ENCODE measurements at regions not wholly inside any gene's neighbourhood (a gene's known extent, or its start where the extent isn't known, plus 50 kb on each side); places are given as distances from the start of the nearest gene placed in this dataset.

GRCh38 chr9:17063535-17064135 lies 71.2 kb upstream of the CNTLN start:
- DNase-seq, result peak; percentile 29 to 37
- Histone ChIP-seq H3K4me3 (ENCODE audit: low read length) (no peak overlapping the region), H3K9me3 (ENCODE audit: control insufficient read depth, low read depth, low read length) (no peaks in the 10 kb centered on the region), H3K27me3 (ENCODE audit: control insufficient read depth, insufficient read depth, low read length) (no peaks in the 10 kb centered on the region), H3K27ac (ENCODE audit: low read length) (no peak overlapping the region), H3K4me1 (ENCODE audit: control insufficient read depth, insufficient read depth, low read length) (peaks cover 6% of the 10 kb centered on the region), H3K36me3 (ENCODE audit: control insufficient read depth, insufficient read depth, low read length) (no peaks in the 10 kb centered on the region)
- no CpG with 5 or more reads among the region's 2 CpGs for WGBS (ENCODE audit: insufficient coverage, low lambda C conversion rate)

GRCh38 chr9:17062497-17062896 lies 72.3 kb upstream of the CNTLN start:
- peak in 1 of 2 donors; percentile 16 for DNase-seq
- H3K4me3 ChIP-seq (ENCODE audit: low read length), result no peak overlapping the region
- H3K27ac ChIP-seq (ENCODE audit: low read length), result no peak overlapping the region
- no peaks in the 10 kb centered on the region for H3K27me3 ChIP-seq (ENCODE audit: control insufficient read depth, insufficient read depth, low read length)
- no peaks in the 10 kb centered on the region for H3K9me3 ChIP-seq (ENCODE audit: control insufficient read depth, low read depth, low read length)
- whole genome bisulfite sequencing (ENCODE audit: insufficient coverage, low lambda C conversion rate), result 100% methylated on average over 1 of the region's 1 CpG
- peaks cover 12% of the 10 kb centered on the region for H3K4me1 ChIP-seq (ENCODE audit: control insufficient read depth, insufficient read depth, low read length)
- no peaks in the 10 kb centered on the region for H3K36me3 ChIP-seq (ENCODE audit: control insufficient read depth, insufficient read depth, low read length)

- Histone ChIP-seq H3K36me3 (ENCODE audit: control insufficient read depth, insufficient read depth, low read length) (no peaks in the 10 kb centered on the region), H3K27me3 (ENCODE audit: control insufficient read depth, insufficient read depth, low read length) (no peaks in the 10 kb centered on the region), H3K9me3 (ENCODE audit: control insufficient read depth, low read depth, low read length) (no peaks in the 10 kb centered on the region), H3K4me3 (ENCODE audit: low read length) (no peak overlapping the region), H3K27ac (ENCODE audit: low read length) (no peak overlapping the region), H3K4me1 (ENCODE audit: control insufficient read depth, insufficient read depth, low read length) (peaks cover 16% of the 10 kb centered on the region)
- DNase-seq, result no peak
These were observed 74.4 kb upstream of the CNTLN start for GRCh38 chr9:17060450-17060849.

GRCh38 chr9:17059465-17059864 lies 75.4 kb upstream of the CNTLN start:
- 100% methylated on average over 1 of the region's 1 CpG for WGBS (ENCODE audit: insufficient coverage, low lambda C conversion rate)
- Histone ChIP-seq H3K9me3 (ENCODE audit: control insufficient read depth, low read depth, low read length) (no peaks in the 10 kb centered on the region), H3K36me3 (ENCODE audit: control insufficient read depth, insufficient read depth, low read length) (no peaks in the 10 kb centered on the region), H3K4me1 (ENCODE audit: control insufficient read depth, insufficient read depth, low read length) (peaks cover 16% of the 10 kb centered on the region), H3K27ac (ENCODE audit: low read length) (no peak overlapping the region), H3K4me3 (ENCODE audit: low read length) (no peak overlapping the region), H3K27me3 (ENCODE audit: control insufficient read depth, insufficient read depth, low read length) (no peaks in the 10 kb centered on the region)
- DNase-seq, result no peak

GRCh38 chr9:17057729-17058128 lies 77.1 kb upstream of the CNTLN start:
- H3K27ac ChIP-seq (ENCODE audit: low read length), result peak overlapping the region; percentile 43
- H3K36me3 ChIP-seq (ENCODE audit: control insufficient read depth, insufficient read depth, low read length), result no peaks in the 10 kb centered on the region
- H3K9me3 ChIP-seq (ENCODE audit: control insufficient read depth, low read depth, low read length), result no peaks in the 10 kb centered on the region
- 18% methylated on average over 2 of the region's 3 CpGs for WGBS (ENCODE audit: insufficient coverage, low lambda C conversion rate)
- peaks cover 16% of the 10 kb centered on the region for H3K4me1 ChIP-seq (ENCODE audit: control insufficient read depth, insufficient read depth, low read length)
- peak; percentile 74 to 89 for DNase-seq
- H3K27me3 ChIP-seq (ENCODE audit: control insufficient read depth, insufficient read depth, low read length), result no peaks in the 10 kb centered on the region
- no peak overlapping the region for H3K4me3 ChIP-seq (ENCODE audit: low read length)

GRCh38 chr9:17052626-17053025 lies 82.2 kb upstream of the CNTLN start:
- Histone ChIP-seq H3K4me1 (ENCODE audit: control insufficient read depth, insufficient read depth, low read length) (peaks cover 5% of the 10 kb centered on the region), H3K36me3 (ENCODE audit: control insufficient read depth, insufficient read depth, low read length) (no peaks in the 10 kb centered on the region), H3K27me3 (ENCODE audit: control insufficient read depth, insufficient read depth, low read length) (no peaks in the 10 kb centered on the region), H3K9me3 (ENCODE audit: control insufficient read depth, low read depth, low read length) (no peaks in the 10 kb centered on the region), H3K4me3 (ENCODE audit: low read length) (no peak overlapping the region), H3K27ac (ENCODE audit: low read length) (no peak overlapping the region)
- no peak for DNase-seq

GRCh38 chr9:17045381-17045940 lies 89.4 kb upstream of the CNTLN start:
- 90% methylated on average over 2 of the region's 3 CpGs for WGBS (ENCODE audit: insufficient coverage, low lambda C conversion rate)

GRCh38 chr9:17031546-17031945 lies 103.3 kb upstream of the CNTLN start:
- Histone ChIP-seq H3K9me3 (ENCODE audit: control insufficient read depth, low read depth, low read length) (no peaks in the 10 kb centered on the region), H3K4me1 (ENCODE audit: control insufficient read depth, insufficient read depth, low read length) (no peaks in the 10 kb centered on the region), H3K27me3 (ENCODE audit: control insufficient read depth, insufficient read depth, low read length) (no peaks in the 10 kb centered on the region), H3K27ac (ENCODE audit: low read length) (no peak overlapping the region), H3K36me3 (ENCODE audit: control insufficient read depth, insufficient read depth, low read length) (no peaks in the 10 kb centered on the region), H3K4me3 (ENCODE audit: low read length) (no peak overlapping the region)
- DNase-seq, result no peak
- WGBS (ENCODE audit: insufficient coverage, low lambda C conversion rate), result 100% methylated on average over 1 of the region's 3 CpGs

More at GRCh38 chr9:17045381-17045940, 89.4 kb upstream of the CNTLN start:
- Histone ChIP-seq H3K9me3 (ENCODE audit: control insufficient read depth, low read depth, low read length) (no peaks in the 10 kb centered on the region), H3K27me3 (ENCODE audit: control insufficient read depth, insufficient read depth, low read length) (no peaks in the 10 kb centered on the region), H3K4me1 (ENCODE audit: control insufficient read depth, insufficient read depth, low read length) (no peaks in the 10 kb centered on the region), H3K36me3 (ENCODE audit: control insufficient read depth, insufficient read depth, low read length) (no peaks in the 10 kb centered on the region), H3K4me3 (ENCODE audit: low read length) (no peak overlapping the region), H3K27ac (ENCODE audit: low read length) (no peak overlapping the region)
- DNase-seq, result no peak

- Histone ChIP-seq H3K4me1 (ENCODE audit: control insufficient read depth, insufficient read depth, low read length) (no peaks in the 10 kb centered on the region), H3K27ac (ENCODE audit: low read length) (no peak overlapping the region), H3K4me3 (ENCODE audit: low read length) (no peak overlapping the region), H3K9me3 (ENCODE audit: control insufficient read depth, low read depth, low read length) (no peaks in the 10 kb centered on the region), H3K27me3 (ENCODE audit: control insufficient read depth, insufficient read depth, low read length) (no peaks in the 10 kb centered on the region), H3K36me3 (ENCODE audit: control insufficient read depth, insufficient read depth, low read length) (no peaks in the 10 kb centered on the region)
- DNase-seq, result no peak
These were observed 109.6 kb upstream of the CNTLN start for GRCh38 chr9:17025281-17025680.

- 100% methylated on average over 1 of the region's 2 CpGs for WGBS (ENCODE audit: insufficient coverage, low lambda C conversion rate)
- no peaks in the 10 kb centered on the region for H3K27me3 ChIP-seq (ENCODE audit: control insufficient read depth, insufficient read depth, low read length)
- no peaks in the 10 kb centered on the region for H3K36me3 ChIP-seq (ENCODE audit: control insufficient read depth, insufficient read depth, low read length)
- H3K9me3 ChIP-seq (ENCODE audit: control insufficient read depth, low read depth, low read length), result no peaks in the 10 kb centered on the region
- H3K4me1 ChIP-seq (ENCODE audit: control insufficient read depth, insufficient read depth, low read length), result no peaks in the 10 kb centered on the region
- no peak overlapping the region for H3K4me3 ChIP-seq (ENCODE audit: low read length)
- DNase-seq, result no peak
- no peak overlapping the region for H3K27ac ChIP-seq (ENCODE audit: low read length)
These were observed 110.7 kb upstream of the CNTLN start for GRCh38 chr9:17024129-17024528.

- no peaks in the 10 kb centered on the region for H3K9me3 ChIP-seq (ENCODE audit: control insufficient read depth, low read depth, low read length)
- DNase-seq, result no peak
- H3K27me3 ChIP-seq (ENCODE audit: control insufficient read depth, insufficient read depth, low read length), result no peaks in the 10 kb centered on the region
- H3K4me1 ChIP-seq (ENCODE audit: control insufficient read depth, insufficient read depth, low read length), result no peaks in the 10 kb centered on the region
- no CpG with 5 or more reads among the region's 1 CpG for WGBS (ENCODE audit: insufficient coverage, low lambda C conversion rate)
- H3K27ac ChIP-seq (ENCODE audit: low read length), result no peak overlapping the region
- H3K36me3 ChIP-seq (ENCODE audit: control insufficient read depth, insufficient read depth, low read length), result no peaks in the 10 kb centered on the region
- H3K4me3 ChIP-seq (ENCODE audit: low read length), result no peak overlapping the region
These were observed 113.4 kb upstream of the CNTLN start for GRCh38 chr9:17021387-17021970.
